ENCODE measurements at regions not wholly inside any gene's neighbourhood (a gene's known extent, or its start where the extent isn't known, plus 50 kb on each side); places are given as distances from the start of the nearest gene placed in this dataset.

GRCh38 chr7:10821156-10821555 lies 152.5 kb upstream of the PHF14 start:
- DNase-seq: no peak

- DNase-seq: no peak
Observed at GRCh38 chr7:10824154-10824553, 149.5 kb upstream of the PHF14 start.

- DNase-seq: no peak
Observed at GRCh38 chr7:10838228-10838627, 135.4 kb upstream of the PHF14 start.

- DNase-seq: no peak
Observed at GRCh38 chr7:10845225-10845624, 128.4 kb upstream of the PHF14 start.

GRCh38 chr7:10855583-10855982 lies 118.1 kb upstream of the PHF14 start:
- no peak for DNase-seq

- no peak for DNase-seq
Observed at GRCh38 chr7:10860516-10860915, 113.2 kb upstream of the PHF14 start.

GRCh38 chr7:10863476-10863875 lies 110.2 kb upstream of the PHF14 start:
- DNase-seq: no peak

- DNase-seq: no peak
Observed at GRCh38 chr7:10874666-10875065, 99.0 kb upstream of the PHF14 start.

GRCh38 chr7:10875080-10875479 lies 98.6 kb upstream of the PHF14 start:
- no peak for DNase-seq

GRCh38 chr7:10888861-10889260 lies 84.8 kb upstream of the PHF14 start:
- no peak for DNase-seq

- peak; percentile 46 for DNase-seq
Observed at GRCh38 chr7:10889266-10889898, 84.3 kb upstream of the PHF14 start.

- no peak for DNase-seq
Observed at GRCh38 chr7:10908600-10908999, 65.1 kb upstream of the PHF14 start.

- no peak for DNase-seq
Observed at GRCh38 chr7:10910447-10910846, 63.2 kb upstream of the PHF14 start.

- no peak for DNase-seq
Observed at GRCh38 chr7:10912077-10912476, 61.6 kb upstream of the PHF14 start.

GRCh38 chr7:10913457-10913856 lies 60.2 kb upstream of the PHF14 start:
- DNase-seq: no peak

GRCh38 chr7:10918093-10918590 lies 55.5 kb upstream of the PHF14 start:
- no peak for DNase-seq

GRCh38 chr7:10919923-10920322 lies 53.7 kb upstream of the PHF14 start:
- no peak for DNase-seq

Data from GF-D8 (cell line).